UCSD-AML1 (cell line): ENCODE measurements at regions not wholly inside any gene's neighbourhood (a gene's known extent, or its start where the extent isn't known, plus 50 kb on each side); places are given as distances from the start of the nearest gene placed in this dataset.

Experiments used
- DNase-seq: peaks from one replicate; lab custom pipeline; 2025; ENCODE audit not compliant: unreplicated experiment; lab: John Stamatoyannopoulos, UW

DNA sequence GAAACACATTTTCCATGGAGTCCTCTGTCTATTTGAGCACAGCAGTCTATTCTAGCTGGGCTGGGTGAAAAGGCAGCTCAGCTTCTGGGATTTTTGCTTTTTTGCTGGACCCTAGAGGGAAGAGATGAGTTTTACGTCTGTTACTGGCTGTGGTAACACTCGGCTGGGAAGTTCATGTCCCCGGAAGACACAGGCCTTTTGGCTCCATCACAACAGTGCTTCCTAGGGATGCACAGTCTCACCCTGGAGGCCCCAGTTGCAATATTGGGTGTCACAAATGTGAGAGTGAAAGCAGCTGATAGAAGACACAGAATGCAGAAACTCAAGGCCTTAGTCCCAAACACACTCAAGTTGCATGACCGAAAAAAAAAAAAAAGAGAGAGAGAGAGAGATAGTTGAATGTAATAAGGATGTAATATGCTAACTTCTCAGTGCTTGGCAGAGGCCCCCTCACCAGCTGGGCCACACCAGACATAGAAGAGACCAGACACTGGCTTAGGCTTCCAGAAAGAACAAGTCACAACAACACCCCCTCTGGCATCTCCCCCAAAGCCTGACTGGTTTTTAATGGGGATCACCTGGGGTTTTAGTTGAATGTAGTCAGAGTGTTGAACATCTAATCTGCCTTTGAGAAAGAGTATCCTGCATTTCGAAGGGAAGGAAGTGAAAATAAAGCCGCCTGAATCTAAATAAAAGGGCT, 545.4 kb upstream of the FZD8 start:
- no peak for DNase-seq

DNA sequence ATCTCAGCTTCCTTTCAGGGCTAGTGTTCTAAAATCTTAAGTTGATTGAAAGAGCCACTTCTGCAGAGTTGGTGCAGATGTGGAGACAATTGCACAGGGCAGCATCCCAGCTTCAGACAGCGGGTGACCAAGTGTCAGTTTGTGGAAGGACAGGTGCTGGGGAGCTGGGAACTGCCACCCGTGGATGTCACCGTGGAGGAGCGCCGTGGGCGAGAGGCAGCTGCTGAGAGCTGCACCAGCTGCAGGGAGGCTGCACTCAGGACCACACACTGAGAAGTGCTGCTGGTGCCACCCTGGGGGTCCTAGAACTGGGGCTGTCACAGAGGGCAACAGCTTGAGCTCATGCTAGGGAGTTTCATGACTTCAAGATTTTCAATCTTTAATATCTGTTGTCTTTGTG, 543.0 kb upstream of the FZD8 start:
- no peak for DNase-seq

DNA sequence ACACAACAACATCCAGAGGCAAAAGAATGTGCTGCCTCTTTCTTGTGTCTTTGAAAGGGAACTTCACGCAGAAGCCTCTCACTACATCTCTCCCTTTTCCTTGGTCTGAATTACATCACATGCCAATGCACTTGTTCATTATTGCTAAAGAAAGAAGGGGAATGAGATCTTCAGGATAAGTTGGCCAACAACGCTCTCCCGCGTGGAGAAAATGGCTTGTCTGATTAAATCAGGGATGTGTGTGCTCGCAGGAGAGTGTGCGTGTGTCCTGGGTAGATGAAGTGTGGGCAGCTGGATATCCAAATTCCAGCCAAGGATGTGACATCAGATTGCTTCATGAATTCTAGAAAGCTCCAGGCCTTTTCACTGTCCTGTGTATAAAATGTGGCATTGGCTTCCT, 541.6 kb upstream of the FZD8 start:
- DNase-seq = no peak

DNA sequence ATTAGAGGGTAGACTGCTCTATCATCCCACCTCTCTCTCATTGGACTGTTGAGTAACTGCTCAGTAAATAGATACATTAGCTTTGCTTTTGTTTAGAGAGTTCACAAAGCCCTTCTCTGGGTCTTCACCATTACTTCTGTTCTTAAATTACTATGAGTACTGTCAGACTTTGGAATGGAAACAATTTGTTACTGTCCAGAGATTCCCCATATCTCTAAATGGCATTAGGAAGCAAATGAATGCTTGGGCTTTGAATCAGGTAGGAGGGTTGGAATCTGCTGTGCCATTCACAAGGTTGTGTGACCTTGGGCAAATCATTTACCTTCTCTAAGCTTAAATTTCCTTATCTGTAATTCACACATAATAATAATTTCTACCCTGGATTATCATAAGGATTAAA, 541.0 kb upstream of the FZD8 start:
- no peak for DNase-seq

DNA sequence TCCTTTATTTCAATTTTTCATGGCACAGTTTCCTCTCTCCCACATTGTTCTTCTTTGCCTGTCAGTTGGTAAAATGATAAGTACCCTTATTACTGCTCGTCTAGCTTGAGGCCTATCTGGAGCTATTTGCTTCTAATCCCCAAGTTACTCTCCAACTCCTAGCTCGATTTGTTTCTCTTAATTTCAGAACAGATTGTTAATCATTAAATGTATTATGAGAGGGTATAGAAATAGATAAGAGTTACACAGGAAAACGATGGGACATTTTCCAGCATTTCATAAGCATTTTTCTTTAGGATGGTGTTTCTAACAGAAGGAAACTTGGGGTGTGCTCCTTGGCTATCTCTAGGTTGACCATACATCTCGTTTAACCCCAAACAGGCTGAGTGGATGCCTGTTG, 540.5 kb upstream of the FZD8 start:
- no peak for DNase-seq

DNA sequence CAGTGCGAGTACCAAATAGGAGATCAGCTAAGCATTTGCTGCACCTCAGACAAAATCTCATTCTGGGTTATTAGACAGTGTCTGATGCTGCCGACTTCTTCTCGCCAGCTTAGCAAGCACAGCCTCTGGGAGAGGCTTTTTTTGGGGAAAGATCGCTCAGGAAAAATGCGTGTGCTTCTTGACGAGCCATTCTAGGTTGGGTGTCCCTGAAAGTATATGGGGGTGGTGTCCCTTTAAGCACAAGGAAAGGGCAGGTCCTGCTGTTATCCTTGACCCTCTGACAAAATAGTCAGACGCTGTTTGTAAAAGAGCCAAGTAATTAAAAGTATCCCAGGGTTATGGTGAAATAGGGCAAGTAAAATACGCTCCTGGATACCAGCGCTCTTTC, 540.1 kb upstream of the FZD8 start:
- DNase-seq = no peak

DNA sequence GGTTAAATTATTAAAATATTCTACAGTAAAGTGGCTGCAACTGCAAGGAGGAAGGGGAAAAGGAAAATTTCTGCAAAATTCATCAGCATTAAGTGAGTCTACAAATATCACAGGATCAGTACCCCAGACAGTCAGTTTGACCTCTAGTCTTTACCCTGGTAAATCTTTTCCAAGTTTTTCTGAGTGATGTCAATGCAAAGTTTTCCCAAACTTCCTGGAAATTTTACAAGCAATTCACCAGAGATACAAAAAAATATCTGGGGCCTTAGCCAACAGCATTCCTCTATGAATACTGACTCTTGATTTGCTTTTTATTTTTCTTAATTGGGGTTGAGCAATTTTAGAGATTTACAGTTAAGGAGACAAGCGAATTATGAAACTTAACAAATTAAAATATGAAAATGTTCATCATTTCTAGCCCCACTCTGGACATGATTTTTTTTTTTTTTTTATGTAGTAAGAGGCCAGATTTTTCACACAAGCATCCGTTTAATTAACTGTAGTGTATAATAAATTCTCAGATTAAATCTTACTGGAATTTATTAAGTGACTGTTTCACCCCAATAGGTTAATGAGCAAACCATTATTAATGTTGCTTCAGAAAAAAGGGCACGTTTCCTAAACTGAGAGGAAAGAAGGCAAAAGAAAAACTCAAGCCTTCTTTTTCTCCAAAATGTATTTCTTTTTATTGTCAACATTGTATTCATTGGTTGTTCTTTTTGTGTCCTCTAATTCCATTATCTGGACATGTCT, 539.5 kb upstream of the FZD8 start:
- DNase-seq = no peak

DNA sequence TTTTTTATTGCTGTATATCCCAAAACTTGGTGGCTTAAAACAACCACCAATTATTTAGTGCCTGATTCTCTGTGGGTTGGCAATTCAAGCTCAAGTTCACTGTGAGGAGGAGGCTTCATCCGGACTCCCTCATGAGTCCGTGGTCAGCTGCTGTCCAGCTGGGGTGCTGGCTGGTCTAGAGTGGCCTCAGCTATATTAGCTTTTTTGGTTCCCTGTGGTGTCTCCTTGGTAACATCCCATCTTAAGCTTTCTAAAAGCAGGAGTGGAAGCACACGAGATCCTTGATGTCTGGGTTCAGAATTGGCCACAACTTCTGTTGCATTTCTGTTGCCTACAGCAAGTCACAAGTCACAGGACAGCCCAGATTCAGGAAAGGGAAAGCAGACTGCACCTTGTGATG, 536.5 kb upstream of the FZD8 start:
- DNase-seq = no peak

DNA sequence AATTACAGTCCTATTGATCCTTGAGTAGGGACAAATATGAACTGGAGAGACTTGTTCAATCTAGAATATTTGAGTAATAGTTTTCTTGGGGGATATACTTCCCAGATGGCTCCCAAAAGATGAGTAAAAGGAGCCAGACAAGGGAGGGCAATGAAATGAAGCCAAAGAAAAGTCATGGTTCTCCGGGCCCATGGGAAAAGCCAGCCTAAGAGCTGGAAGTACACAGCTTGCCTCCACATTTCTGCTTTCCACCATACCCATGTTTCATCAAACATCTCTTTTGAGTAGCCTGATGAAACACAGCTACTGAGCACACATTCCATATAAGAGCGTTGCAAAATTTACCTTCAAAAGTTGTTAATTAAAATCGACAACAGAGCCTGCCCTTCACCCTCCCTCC, 535.0 kb upstream of the FZD8 start:
- DNase-seq = no peak

DNA sequence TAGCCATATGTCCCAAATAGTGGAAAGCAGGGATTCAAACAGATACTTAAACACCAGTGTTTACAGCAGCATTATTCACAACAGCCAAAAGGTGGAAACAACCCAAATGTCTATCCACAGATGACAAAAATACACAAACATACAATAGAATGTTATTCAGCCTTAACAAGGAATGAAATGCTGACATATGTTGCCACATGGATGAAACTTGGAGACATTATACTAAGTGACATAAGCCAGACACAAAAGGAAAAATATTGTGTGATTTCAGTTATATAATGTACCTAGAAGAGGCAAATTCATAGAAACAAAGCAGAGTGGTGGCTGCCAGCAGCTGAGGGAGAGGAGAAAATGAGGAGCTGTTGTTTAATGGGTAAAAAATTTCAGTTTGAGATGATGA, 533.9 kb upstream of the FZD8 start:
- no peak for DNase-seq

DNA sequence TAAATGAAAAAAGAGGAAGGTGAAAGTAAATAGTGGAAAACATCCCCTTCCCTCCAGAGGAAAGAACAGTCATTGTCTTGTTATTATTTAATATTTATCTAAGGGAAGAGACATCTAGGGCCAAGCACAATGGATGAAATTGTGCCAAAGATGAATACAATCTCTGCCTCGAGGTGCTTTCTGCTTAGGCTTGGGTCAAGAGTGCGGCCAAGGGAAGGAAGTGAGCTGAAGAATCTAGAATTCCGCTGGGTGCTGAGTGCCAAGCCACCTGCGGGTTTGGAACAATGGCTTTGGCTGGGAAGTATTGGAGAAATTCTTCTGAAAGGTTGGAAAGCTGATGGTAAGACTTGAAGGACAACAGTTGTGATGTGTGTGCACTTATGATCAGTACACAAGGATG, 531.3 kb upstream of the FZD8 start:
- no peak for DNase-seq

DNA sequence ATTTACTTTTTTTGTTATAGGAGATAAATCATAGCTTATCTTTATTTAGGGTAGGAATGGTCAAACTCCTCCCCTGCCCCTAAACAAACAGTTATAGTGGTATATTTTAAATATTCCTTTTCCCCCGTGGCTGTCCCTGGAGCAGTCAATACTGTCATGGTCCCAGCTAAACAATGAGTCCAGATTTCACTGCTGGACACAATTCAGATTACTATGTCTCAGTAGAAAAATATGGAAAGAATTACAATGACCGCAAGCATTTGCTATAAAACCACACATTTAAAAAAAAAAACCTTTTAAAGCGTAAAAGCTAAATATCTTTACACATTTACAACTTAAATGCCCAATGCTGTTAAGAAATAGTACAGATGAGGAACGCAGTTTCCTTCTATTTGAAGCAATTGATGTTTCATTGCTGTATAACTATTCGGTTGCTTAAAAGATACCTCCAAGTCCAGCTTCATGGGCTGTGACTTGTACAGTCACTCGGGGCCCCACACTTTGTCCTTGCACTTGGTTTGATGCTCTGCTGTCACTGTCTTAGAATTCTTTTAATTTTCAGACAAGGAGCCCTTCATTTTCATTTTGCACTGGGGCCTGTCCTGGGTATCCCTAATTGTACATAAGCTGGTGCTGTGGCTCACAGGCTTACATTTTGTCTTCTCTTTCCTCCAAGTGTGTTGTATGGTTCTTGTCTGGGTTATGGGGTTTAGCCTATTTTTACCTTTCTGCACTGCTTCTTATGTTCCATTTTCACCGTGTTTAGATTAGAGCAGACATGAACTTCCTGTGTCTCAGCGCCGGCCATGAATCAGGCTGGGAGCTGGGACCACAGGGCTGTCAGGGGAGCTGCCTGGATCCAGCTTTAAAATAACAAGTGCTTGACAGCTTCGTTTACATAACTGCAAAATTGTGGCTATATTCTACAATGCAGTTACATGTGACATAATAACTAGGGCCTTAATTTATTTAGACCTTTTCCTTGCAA, 530.2 kb upstream of the FZD8 start:
- no peak for DNase-seq

DNA sequence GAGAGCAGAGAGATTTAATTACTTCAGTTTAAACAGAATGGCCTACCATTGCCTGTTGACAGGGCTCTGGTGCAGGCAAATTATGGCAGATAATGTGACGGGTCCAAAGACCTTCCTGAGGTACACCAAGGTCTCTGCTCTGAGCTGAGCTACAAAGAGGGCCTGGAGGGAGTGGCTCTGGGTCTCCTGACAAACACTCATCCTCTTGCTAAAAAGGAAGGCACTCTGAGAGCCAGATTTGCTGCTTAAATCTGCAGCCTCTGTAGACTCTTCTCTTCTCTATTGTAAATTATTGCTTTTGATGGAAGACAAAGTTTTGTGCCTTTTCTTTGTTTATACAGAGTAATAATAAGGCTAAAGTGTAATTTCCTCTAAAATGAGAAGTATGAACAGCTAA, 529.5 kb upstream of the FZD8 start:
- DNase-seq = no peak

DNA sequence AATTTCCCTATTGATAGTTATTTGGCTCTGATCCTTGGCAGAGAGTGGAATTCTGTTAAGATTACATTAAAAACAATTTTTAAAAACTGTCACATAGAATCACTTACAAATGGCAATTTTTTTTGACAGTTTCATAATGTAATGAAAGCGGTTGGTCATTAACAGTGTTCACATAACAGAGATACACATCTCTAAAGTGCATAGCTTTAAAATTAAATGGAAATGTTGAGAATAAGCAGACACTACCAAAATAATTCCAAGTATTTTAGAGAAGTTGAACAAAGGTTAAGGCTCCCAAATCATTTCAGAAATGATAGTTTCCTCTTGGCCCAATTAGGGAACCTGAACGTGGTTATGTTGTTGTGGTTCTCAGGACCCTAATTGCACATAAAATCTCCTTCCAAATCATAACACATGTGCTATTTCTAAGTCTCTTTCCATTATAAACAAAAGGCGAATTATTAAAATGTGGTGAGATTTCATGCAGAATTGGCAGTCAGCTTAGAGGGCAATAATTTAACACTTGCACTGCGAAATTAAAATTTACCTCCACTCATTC, 528.9 kb upstream of the FZD8 start:
- no peak for DNase-seq

DNA sequence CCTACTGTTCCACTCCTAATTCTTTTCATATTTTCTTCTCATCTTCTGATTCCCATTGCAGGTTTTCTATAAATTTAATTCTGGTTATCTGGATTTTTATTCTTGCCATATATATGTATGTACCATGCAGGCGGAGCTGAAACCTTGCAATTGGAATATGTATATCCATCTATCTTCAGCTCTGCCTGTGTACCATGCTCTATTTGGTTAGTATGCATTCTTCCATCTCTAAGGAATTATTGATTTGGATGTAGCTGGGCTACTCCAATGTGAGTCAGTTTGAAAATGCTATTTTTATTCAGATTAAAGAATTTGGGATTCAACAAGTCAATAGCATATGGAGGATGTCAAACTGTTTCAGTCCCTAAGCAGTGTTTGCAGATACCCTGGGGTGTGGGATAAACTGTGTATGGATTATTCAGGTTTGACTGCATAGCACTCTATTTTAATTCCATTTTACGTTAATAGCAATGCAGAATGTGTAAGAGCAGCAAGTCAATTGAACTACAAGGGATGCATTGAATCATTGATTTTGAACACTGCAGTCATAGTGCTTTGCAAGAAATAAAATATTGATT, 528.1 kb upstream of the FZD8 start:
- no peak for DNase-seq

DNA sequence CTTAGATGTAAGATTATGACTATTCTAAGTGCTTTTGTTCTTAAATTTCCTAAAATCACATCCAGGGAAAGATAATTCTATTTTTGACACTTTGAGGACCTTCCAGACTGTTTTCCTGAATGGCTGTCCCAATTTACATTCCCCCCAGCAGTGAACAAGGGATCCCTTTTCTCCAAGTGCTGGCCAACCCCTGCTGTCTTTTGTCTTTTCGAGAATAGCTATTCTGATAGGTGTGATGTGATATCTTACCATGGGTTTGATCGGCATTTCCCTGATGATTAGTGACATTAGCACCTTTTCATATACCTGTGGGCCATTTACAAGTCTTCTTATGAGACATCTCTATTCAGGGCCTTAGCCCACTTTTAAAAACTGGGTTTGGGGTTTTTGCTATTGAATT, 526.7 kb upstream of the FZD8 start:
- DNase-seq = no peak

DNA sequence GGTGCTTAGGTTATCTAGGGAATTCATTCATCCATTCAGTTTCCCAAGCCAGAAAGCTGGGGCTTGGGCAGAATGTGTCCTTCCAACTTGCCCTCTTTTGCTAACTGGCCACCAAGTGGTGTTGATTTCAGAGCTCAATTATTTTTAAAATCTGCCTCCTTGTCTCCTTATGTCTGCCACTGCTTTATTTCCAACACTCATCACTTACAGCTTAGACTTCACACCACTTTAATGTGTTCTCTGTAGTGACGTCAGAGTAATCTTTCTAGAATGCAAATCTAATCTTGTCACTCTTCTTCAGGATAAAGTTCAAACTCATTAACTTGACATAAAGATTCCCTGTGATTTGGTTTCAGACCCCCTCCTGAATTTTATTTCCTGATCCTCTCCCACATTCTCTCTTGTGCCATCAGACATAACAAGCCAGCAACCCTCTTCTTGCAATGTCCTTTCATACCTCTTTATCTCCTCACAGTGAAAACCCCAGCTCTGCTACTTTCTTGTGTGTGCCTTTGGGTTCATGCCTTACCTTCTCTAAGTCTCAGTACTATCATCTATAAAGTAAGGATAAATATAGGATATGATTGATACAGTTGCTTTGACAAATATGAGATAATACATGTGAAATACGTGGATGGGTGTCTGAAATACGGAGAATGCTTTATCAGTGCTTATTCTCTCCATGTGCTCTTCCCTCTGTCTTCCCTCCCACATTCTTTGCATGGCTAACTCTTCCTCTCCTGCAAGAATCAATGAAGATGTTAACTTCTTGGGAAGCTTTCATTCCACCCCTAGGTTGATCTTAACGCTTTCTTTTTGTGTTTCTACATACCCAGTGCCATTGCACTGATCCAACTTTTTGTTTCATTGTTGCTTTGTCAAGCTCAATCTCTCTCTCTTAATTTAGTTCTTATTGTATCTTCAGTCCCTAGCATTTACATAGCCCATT, 522.7 kb upstream of the FZD8 start:
- no peak for DNase-seq

DNA sequence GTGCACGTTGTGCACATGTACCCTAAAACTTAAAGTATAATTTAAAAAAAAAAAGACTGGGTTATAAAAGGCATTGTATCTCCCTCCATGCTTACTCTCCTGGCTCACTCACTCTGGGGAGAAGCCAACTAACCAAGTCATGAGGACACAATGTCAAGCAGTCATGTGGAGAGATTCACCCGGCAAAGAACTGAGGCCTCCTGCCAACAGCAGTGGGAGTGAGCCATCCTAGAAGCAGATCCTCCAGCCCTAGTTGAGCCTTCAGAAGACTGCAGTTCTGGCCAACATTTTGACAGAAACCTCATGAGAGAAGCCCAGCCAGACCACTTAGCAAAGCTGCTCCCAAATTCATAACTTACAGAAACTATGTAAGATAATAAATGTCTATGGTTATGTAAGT, 521.7 kb upstream of the FZD8 start:
- no peak for DNase-seq

DNA sequence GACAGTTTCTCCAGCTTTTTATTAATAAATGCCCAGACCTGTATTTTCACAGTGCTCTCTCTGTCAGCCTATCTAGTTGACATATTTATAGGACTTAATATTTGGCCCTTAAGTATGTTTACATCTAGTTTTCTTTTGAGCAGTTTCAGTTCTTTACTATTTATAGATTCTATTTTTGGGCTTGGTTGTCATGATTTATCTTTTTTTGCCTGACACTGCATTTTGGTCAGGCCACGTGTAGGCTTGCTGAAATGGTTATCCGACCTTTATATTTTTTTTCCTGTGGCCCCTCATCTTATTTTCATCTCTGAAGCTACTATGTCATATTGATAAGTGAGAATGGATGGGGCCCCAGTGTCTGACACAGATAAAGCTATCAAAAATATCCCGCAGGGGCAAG, 515.4 kb upstream of the FZD8 start:
- no peak for DNase-seq

DNA sequence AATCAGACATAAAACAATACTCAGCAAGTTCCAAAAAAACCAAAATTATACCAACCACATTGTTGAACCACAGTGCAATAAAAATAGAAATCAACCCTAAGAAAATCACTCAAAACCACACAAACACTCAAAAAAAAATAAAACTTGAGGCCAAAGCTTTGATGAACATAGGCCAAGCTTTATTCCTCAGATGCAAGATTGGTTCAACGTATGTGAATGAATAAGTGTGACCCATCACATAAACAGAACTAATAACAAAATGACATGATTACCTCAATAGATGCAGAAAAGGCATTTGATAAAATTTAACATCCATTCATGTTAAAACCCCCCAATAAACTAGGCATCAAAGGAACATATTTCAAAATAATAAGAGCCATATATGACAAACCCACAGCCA, 506.1 kb upstream of the FZD8 start:
- DNase-seq = no peak
